CD4-positive, alpha-beta T cell treated with Interleukin-6 for 4 hours (primary cell): ENCODE measurements at regions not wholly inside any gene's neighbourhood (a gene's known extent, or its start where the extent isn't known, plus 50 kb on each side); places are given as distances from the start of the nearest gene placed in this dataset.
"Not testable (repeated sequence)": the region's sequence is repeated elsewhere in the genome, so short reads cannot be mapped to it uniquely, and the experiment has no call there.

Experiments
- DNase-seq: peaks from one replicate; pipeline ENCODE4 v3.0.0-alpha.2; 2020; ENCODE audit warnings: mixed read lengths

DNA sequence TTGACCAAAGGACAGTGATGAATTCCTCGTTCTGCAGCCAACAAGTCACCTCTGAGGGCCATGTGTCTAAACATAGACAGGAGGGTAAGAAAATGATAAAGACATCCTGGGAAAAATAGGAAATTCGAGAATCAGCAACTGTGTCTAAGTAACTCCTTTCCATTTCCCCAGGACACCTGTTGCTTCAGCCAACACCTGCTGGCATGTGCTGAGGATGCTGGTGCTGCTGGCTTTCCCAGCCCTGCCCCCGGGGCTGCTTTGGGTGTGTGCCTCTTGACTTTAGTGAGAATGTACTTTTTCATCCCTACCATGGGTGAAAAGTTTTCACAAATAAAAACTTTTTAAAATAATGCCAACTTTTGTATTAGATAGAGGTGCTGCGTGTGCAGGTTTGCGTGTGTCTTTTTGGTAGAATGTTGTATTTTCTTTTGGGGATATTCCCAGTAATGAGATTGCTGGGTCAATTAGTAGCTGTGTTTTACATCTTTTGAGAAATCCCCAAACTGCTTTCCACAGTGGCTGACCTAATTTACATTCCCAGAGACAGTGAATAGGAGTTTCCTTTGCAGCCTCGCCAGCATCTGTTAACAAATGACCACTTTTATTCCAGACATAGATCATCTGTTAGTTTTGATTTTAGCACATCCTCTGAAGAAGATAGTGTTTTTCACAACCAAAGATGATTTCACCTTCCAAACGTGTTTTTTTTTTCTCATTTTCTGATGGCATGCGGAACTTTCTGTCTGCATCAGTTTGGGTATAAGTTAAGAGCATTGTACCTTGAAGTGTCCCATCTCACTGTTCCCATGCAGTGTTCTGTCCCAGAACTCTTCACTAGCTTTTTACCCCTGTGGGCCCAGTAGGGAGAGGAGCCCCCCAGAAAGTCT, 104.2 kb upstream of the ACBD5 start:
- no peak for DNase-seq

DNA sequence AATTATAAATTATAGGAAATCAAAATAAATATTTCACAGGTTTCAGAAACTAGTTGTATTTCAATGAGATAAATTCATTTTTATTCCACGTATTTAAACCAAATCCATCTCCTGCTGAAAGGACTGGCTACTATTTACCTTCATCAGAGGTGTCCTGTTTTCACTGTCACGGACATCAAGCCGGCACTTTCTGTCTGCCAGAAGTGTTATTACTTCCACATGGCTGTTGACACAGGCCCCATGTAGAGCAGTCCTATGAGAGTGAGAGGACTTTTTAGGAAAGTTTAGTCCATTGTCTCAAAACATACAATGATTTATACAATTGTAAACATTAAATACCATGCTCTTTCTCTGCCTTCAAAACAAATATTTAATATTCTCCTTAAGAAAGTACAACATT, 100.4 kb upstream of the ACBD5 start:
- no peak for DNase-seq

DNA sequence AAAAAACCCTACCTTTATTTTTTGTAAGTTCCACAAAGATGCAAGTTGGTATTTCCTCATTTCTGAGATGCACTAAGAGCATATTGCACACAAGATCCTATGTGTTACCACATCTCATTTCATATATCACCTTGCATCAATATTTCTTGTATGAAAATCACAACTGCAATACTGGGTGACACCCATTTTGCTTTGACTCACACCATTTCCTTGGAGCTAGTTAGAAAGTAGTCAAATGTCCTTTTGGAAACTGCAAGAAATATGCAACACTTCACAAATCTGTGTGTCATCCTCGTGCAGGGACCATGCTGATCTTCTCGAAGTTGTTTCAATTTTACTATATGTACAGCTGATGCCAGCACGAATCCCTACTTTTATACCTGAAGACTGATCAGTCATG, 94.6 kb upstream of the ACBD5 start:
- not testable (repeated sequence) for DNase-seq

DNA sequence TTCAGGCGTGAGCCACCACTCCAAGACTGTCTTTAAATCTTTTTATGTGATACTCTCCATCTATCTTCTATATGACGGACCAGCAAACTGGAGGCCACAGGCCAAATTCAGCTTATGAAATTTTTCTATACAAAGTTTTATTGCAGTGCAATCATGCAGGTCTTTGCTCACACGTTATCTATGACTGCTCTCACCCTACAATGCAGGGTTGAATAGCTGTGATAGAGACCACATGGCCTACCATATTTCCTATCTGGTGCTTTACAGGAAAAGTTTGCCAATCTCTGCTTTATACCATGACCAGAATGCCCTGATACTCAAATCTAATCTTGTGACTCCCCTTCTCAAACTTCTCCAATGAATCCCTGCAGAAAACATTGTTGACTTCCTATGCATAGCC, 89.5 kb upstream of the ACBD5 start:
- DNase-seq = no peak

DNA sequence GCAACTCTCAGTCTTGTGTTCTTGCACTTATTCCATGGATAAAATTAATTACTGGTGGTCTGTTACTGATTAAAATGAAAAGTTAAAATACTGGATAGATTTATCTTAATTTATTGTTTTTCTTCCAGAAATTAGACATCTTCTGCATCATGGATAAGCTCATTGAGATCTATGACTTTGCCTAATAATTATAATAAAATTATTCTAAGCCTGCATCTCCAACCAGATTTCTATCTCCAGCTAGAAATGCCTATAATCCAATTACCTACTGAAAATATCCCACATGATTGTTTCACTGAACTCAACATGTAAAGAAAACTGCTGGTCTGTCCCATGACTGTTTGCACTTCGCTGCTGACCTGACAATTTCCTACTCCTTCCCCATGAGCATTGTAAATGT, 88.3 kb upstream of the ACBD5 start:
- DNase-seq = no peak

DNA sequence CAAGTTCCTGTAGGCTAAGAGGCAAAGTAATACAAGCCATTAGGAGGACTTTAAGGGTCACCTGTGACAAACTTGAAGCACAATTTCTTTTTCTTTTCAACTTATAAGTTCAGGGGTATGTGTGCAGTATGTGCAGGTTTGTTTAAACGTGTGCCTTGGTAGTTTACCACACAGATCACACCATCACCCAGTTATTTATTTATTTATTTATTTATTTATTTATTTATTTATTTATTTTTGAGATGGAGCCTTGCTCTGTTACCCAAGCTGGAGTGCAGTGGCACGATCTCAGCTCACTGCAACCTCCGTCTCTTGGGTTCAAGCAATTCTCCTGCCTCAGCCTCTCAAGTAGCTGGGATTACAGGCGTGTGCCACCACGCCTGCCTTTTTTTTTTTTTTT, 86.2 kb upstream of the ACBD5 start:
- DNase-seq = not testable (repeated sequence)

DNA sequence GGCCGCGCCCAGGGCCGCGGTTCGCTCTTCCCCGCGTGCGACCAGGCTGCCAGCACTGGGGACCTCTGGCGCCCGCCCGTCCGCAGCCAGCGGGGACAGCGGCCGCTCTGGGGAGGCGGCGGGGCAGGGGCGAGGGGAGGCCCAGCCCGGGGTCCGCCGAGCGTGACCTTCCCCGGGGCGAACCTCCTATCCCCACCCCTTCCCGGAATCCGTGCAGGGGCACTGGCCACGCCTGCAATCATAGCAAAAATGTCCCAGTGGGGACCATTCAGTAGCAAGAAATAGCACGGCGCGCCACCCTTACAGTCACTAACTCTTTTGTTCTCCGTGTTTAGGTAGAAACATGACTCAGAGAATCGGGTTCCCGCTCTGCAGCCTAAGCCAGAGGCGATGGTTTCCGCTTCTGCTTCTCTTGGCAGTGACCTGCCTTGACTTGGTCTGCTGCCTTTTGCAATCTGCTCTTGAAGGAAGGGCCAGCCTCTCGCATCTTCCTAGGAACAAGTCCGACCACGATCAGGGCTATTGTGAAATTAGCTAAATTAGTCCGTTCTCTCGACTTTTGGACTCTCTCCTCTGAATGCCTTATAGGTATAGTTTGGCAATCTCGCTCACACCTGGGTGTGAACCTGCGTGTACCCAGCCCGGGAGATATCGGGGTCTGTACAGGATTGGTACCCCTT, 79.3 kb upstream of the ACBD5 start:
- DNase-seq = peak; percentile 37

DNA sequence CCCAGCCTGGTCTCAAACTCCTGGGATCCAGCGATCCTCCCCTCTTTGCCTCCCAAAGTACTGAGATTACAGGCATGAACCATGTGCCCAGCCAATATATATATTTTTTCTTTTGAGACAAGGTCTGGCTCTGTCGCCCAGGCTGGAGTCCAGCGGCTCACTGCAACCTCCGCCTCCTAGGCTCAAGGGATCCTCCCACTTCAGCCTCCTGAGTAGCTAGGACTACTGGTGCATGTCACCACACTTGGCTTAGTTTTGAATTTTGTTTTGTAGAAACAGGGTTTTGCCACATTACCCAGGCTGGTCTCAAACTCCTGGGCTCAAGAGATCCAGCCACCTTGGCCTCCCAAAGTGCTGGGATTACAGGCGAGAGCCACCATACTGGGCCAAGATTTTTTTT, 78.5 kb upstream of the ACBD5 start:
- DNase-seq = not testable (repeated sequence)

DNA sequence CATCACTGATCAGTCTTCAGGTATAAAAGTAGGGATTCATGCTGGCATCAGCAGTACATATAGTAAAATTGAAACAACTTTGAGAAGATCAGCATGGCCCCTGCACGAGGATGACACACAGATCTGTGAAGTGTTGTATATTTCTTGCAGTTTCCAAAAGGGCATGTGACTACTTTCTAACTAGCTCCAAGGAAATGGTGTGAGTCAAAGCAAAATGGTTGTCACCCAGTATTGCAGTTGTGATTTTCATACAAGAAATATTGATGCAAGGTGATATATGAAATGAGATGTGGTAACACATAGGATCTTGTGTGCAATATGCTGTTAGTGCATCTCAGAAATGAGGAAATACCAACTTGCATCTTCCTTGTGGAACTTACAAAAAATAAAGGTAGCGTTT, 74.5 kb upstream of the ACBD5 start:
- DNase-seq = not testable (repeated sequence)

DNA sequence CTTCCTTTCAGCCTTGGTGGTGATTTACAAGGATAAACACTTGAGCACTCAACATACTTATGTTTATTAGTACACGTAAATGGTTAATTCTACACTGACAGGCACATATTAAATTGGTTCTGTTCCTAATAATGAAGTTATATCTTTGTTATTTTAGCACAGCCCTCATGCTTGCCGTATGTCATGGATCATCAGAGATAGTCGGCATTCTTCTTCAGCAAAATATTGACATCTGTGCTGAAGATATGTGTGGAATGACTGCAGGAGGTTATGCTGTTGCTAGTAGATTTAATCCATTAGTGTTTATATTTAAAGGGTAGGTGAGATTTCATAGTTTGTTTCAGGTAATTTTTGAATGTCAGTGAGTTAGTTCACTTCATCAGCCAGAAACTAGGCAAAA, 73.0 kb upstream of the ACBD5 start:
- DNase-seq = not testable (repeated sequence)

DNA sequence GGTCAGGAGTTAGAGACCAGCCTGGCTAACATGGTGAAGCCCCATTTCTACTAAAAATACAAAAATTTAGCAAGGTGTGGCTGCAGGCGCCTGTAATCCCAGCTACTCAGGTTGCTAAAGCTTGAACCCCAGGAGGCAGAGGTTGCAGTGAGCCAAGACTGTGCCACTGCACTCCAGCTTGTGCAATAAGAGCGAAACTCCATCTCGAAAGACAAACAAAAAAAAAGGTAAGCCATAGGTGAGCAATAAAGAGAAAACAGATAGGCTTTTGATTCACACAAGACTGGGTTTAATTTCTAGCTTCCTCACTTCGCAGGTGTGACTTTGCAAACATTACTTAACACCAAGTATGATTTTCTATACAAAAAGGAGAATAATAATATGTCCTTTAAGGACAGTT, 72.3 kb upstream of the ACBD5 start:
- DNase-seq = no peak

DNA sequence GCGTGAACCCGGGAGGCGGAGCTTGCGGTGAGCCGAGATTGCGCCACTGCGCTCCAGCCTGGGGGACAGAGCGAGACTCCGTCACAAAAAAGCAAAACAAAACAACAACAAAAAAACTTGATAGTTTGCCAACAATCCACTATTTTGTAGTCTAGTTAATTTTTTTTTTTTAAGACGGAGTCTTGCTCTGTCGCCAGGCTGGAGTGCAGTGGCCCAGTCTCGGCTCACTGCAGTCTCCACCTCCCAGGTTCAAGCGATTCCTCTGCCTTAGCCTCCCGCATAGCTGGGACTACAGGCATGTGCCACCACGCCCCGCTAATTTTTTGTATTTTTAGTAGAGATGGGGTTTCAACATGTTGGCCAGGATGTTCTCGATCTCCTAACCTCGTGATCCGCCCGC, 71.2 kb upstream of the ACBD5 start:
- DNase-seq = not testable (repeated sequence)

DNA sequence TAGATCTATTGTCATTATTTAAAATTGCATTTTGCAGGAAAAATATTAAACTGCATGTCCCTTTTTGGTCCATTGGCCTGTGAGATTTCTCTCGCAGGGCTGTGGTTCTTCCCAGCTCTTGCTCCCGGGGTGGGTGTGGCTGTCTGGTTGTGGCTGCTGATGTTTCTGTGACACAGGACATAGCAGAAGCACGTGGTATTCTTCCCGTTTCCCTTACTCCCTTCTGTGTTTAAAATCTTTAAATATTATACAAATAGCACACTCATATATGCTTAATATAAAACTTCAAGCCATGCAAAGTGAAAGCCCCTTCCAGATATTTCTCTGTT, 57.9 kb upstream of the ACBD5 start:
- not testable (repeated sequence) for DNase-seq

DNA sequence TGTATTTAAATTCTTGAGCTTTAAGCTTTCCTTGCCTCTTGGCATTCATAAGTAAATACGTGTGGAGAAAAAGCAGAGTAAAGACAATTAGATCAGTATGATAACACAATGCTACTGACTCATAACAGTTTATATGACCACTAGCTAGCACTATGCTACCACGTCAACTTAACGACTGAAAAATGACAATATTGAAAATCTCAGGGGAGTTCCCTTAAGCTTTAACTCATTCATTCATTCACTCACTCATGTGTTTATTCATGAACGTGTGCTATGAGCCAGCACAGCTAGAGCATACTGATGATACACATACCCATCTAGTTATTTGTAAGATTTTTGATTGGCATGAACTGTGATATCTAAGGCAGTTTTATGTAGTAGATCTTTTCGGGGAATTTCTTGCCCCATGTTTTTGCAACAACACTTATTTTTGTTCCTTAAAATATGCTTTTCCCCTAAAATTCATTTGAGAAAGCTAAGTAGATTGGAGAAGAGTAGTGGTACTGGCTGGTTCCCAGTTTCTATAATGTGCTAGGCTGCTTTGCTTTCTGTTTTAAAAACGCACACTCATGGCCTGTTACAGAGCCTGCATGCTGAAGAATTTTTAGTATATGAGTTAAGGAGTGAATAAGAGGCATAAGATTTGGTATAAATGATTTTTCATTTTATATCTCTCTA, 57.4 kb upstream of the ACBD5 start:
- no peak for DNase-seq

DNA sequence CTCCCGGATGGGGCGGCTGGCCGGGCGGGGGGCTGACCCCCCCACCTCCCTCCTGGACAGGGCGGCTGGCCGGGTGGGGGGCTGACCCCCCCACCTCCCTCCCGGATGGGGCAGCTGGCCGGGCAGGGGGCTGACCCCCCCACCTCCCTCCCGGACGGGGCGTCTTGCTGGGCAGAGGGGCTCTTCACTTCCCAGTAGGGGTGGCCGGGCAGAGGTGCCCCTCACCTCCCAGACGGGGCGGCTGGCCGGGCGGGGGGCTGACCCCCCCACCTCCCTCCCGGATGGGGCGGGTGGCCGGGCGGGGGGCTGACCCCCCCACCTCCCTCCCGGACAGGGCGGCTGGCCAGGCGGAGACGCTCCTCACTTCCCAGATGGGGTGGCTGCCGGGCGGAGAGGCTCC, 55.7 kb upstream of the ACBD5 start:
- not testable (repeated sequence) for DNase-seq

DNA sequence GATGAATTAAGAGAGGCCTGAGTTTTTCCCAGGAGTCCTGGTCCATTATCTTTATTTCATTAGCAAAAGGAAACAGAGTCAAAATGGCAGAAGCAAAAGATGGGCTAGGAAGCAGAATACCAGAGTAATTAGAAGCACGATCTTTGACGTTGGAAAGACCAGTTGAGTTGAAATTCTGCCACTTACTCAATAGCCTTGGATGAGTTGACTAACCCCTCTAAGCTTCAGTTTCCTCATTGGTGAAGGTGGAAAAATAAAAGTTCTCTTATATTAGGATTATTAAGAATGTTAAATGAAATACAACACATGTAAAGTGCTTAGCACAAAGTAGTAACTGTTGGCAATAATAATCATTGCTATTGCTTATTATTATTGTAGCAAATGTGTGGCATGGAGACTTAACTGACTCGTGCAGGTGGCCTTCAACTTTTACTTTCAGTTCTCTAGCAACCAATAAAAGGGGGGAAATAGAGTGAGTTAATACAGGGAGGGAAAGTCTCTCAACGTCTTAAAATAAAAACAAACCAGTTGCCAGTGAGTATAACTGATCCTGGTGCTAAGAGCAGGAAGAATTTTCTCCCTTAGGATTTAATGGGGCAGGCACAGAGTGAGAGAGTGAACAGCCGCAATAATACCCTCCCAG, 50.8 kb upstream of the ACBD5 start:
- not testable (repeated sequence) for DNase-seq
